AG08395 (cell line): ENCODE measurements at regions not wholly inside any gene's neighbourhood (a gene's known extent, or its start where the extent isn't known, plus 50 kb on each side); places are given as distances from the start of the nearest gene placed in this dataset.
"Not testable (repeated sequence)": the region's sequence is repeated elsewhere in the genome, so short reads cannot be mapped to it uniquely, and the experiment has no call there.

Experiments used
- DNase-seq: peaks from one replicate; pipeline ENCODE4 v3.0.0; 2012; ENCODE audit warnings: mixed read lengths, low spot score

- no peak for DNase-seq
Measured at GRCh38 chr3:56955492-56956111, 104.9 kb upstream of the SPATA12 start.

GRCh38 chr3:56954125-56954524 lies 106.3 kb upstream of the SPATA12 start:
- DNase-seq = no peak

GRCh38 chr3:56952846-56953245 lies 107.6 kb upstream of the SPATA12 start:
- no peak for DNase-seq

DNA sequence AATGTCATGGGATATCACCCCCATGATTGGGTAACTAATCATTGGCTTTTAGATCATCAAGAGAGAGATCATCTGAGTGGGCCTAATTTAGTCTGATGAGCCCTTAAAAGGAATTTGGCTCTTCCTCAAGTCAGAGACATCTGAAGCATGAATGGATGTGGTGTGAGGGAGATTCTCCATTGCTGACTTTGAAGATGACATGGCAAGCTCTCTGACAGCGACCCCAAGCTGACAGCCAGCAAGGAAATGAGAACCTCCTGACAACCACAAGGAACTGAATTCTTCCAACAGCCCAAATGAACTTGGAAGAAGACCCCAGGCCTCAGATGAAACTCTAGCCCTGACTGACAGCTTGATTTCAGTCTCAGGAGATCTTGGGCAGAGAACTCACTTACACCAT lies 108.4 kb upstream of the SPATA12 start:
- no peak for DNase-seq

GRCh38 chr3:56951366-56951765 lies 109.1 kb upstream of the SPATA12 start:
- no peak for DNase-seq

DNA sequence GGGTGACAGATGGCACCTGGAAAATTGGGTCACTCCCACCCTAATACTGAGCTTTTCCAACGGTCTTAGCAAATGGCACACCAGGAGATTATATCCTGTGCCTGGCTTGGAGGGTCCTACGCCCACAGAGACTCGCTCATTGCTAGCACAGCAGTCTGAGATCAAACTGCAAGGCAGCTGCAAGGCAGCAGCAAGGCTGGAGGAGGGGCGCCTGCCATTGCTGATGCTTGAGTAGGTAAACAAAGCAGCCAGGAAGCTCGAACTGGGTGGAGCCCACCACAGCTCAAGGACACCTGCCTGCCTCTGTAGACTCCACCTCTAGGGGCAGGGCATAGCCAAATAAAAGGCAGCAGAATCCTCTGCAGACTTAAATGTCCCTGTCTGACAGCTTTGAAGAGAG lies 115.1 kb upstream of the SPATA12 start:
- not testable (repeated sequence) for DNase-seq

GRCh38 chr3:56942523-56942922 lies 117.9 kb upstream of the SPATA12 start:
- DNase-seq = no peak

DNA sequence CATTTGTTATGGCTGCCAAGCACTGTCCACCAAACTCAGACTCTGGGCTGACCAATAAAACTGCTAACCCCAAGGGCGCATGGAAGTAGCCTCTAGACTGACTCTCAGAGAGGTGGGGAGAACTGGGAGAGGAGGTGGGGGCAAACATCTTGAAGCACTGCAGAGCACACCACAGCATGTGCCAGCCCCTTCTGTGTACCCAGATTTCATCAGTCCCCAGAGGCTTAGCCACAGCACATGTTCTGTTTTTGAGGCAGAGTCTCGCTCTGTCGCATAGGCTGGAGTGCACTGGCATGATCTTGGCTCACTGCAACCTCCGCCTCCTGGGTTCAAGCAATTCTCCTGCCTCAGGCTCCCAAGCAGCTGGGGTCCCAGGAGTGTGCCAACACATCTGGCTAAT lies 119.5 kb upstream of the SPATA12 start:
- no peak for DNase-seq

GRCh38 chr3:56940321-56940720 lies 120.1 kb upstream of the SPATA12 start:
- DNase-seq = no peak

DNA sequence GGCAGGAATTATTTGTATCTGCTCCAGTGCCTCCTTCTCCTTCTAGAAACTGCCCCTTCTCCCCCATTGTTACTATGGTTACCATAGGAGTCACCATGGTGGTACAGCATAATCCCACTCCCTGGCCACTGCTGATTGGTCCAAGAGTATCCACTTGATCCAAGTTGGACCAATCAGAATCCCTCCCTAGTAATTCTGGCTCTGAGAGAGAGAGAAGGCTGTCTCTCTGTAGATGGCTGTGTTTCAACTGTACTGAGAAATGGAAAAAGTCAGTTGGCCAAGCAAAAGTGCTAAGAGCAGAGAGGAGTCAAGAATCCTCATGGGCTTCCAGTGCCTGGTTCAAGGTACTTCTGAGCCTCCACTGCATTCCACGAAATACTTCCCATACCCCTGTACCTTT lies 120.6 kb upstream of the SPATA12 start:
- DNase-seq = no peak

DNA sequence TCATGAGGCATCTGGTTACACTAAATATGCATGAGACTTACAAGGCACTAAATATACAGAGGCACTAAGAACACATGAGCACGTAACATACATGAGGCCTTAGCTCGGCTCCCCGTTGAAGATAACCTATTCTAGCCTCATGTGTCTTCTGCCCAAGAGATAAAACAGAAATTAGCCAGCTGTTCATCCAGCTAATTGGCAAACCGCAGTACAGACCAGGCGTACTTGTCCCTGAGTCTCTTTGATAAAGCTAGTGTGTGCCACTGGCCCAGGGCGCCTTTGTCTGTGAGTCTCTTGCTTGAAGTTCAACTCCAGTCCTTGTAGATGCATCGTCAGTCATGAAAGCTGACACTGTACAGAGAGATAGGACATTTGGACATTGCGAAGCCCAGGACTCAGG lies 121.9 kb upstream of the SPATA12 start:
- DNase-seq = no peak

- no peak for DNase-seq
Measured at GRCh38 chr3:56937580-56937979, 122.9 kb upstream of the SPATA12 start.

DNA sequence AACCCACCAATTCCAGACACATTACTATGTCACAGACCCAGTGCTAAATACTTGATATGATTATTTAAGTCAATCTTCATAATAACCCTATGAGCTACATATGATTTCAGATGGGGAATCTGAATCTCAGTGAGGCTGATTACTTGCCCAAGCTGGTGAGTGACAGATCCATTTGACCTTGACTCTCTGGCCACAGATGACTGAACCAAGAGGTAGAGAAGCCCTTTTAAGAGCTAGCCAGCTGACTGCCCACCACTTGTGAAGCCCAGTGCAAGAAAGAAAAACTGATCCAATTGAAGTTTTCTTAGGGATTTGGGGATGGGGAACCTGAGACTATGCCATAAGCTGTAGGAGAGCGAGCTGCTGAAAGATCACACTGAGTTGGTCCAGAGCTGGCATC lies 124.7 kb upstream of the SPATA12 start:
- no peak for DNase-seq

- not testable (repeated sequence) for DNase-seq
Measured at GRCh38 chr3:56934481-56934880, 126.0 kb upstream of the SPATA12 start.

DNA sequence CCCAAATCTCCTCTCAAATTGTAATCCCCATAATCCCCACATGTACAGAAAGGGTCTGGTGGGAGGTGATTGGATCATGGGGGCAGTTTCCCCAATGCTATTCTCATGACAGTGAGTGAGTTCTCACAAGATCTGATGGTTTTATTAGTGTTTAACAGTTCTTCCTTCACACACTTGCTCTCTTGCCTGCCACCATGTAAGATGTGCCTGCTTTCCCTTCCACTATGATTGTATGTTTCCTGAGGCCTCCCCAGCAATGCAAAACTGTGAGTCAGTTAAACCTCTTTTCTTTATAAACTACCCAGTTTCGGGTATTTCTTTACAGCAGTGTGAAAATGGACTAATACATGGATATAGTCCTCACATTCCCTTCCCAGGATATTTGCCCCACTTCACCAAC lies 126.7 kb upstream of the SPATA12 start:
- DNase-seq = no peak

GRCh38 chr3:56932866-56933265 lies 127.6 kb upstream of the SPATA12 start:
- no peak for DNase-seq

DNA sequence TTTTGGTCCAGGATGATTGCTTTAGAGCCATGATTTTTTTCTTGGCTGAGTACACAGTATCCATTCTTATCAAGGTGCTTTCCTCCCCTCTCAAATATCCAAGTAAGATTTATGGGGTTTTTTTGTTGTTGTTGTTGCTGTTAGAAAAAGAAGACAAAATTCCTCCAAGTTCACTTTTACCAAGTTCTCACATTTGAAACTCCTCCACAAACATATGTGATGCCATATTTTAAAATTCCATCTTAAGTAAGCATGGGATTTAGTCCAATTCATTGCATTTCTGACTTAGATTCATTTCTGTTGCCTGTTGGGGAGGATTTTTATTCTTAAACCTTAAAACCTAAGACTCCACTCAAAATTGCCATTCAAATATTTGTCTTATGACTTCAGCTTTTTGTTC lies 128.6 kb upstream of the SPATA12 start:
- DNase-seq = no peak

DNA sequence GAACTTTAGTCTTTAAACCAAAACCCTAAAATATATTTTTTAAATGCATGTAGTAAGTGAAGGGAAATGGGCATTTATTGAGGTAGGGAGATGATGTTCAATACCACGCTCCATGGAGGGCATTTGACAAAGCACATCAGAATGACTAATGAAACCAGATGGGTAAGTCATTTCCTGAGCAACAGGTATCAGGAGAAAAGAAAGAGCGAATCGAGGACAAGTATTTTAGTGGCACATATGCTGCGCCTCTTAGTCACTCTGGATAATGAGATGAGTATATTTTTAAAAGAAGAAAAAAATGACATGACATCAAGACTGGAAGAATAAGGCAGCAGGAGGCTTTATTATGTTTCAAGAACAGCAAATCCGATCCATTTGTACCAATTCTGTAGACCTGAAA lies 129.0 kb upstream of the ARHGEF3 start:
- no peak for DNase-seq

DNA sequence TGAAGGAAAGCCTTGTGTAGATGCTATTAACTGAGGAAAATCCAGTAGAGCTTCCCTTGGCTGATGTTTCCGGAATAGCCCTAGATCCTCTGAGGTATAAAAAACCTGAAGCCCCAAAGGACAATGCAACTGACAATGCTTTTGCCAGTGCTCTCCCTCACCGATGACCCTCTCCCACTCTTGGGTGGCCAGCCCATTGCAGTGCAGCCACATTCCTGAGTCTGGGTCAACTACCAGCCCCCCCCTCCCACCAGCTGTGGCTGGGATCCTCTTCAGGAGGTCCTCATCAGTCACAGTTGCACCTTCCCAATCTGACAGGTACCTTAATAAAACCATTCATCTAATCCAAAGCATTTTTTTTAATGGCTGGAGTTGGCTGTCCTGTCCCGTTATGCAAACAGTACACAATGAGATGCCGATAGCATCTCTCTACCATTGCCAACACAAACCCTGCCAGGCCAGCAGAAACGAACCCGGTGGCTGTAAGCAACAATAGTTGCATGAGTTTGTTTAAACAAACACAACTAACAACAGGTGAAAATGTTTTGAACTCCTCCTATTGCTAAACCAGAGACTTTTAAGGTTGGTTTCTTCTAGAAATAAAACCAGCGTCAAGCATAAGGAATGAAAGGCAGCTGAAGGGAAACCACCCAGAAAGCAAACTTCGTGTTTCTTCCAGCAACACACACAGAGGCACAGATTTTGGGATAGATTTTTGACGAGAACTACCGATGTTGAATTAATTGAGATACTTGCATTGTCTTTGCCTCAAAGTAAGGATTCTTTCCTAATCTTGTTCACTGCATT lies 128.3 kb upstream of the ARHGEF3 start:
- no peak for DNase-seq

- DNase-seq = peak; percentile 25
Measured at GRCh38 chr3:56928379-56929068, 126.8 kb upstream of the ARHGEF3 start.

- no peak for DNase-seq
Measured at GRCh38 chr3:56927855-56928254, 126.1 kb upstream of the ARHGEF3 start.

DNA sequence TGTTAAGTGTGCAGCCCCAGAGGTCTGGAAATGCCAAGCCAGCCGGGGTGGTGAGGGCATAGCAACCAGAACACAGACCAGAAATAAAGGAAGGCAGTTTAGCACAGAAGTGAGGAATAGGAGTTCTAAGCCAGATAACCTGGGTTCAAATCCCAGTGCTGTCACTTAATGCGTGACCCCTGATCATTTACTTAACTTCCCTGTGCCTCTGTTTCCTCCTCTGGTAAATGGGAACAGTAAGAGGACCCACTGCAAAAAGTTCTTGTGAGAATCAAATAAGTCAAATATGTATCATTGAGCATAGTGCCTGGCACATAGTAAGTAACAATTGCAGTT lies 125.2 kb upstream of the ARHGEF3 start:
- no peak for DNase-seq

DNA sequence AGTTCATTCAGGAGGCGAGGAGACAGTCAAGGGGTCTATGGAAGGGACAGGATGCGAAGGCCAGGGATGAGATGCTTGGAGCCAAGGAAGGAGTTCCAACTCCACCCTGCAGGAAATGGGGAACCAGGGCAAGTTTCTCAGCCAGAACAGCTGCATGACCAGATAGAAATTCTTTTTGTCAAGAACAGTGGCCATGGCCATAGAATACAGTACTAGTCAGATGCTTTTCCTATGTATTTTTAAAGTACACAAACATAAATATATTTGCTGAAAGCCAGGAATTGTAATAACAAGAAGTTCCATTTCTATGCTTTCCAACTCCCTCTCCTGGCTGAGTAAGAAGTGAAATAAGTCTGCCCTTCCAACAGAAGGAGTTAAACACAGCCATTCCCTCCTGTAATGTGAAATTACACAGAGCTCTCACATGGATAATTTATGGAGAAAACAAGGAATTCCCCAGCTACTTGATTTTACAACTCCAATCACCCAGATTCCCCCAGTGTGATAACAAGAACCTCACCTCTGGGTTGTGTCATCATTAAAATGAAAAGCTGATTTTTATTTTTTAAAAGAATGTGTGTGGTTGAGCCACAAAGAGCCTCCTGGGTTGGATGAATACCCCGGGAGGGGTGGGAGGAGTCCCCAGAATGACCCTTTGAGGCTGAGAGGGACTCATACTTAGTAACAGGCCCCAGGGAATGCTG lies 124.6 kb upstream of the ARHGEF3 start:
- peak; percentile 84 for DNase-seq
